ENCODE measurements at regions not wholly inside any gene's neighbourhood (a gene's known extent, or its start where the extent isn't known, plus 50 kb on each side); places are given as distances from the start of the nearest gene placed in this dataset.

GRCh38 chr10:131492211-131492857 is 180.8 kb upstream of the TCERG1L start:
- no peak for DNase-seq

- no peak for DNase-seq
These were observed 181.9 kb upstream of the TCERG1L start for GRCh38 chr10:131493432-131493831.

- no peak for DNase-seq
These were observed 182.9 kb upstream of the TCERG1L start for GRCh38 chr10:131494451-131494850.

GRCh38 chr10:131495224-131495623 is 183.7 kb upstream of the TCERG1L start:
- DNase-seq = no peak

GRCh38 chr10:131495892-131496291 is 184.4 kb upstream of the TCERG1L start:
- DNase-seq = no peak

- DNase-seq = no peak
These were observed 185.0 kb upstream of the TCERG1L start for GRCh38 chr10:131496351-131497052.

GRCh38 chr10:131499566-131499965 is 188.0 kb upstream of the TCERG1L start:
- no peak for DNase-seq

- no peak for DNase-seq
These were observed 188.7 kb upstream of the TCERG1L start for GRCh38 chr10:131500181-131500580.

- no peak for DNase-seq
These were observed 189.4 kb upstream of the TCERG1L start for GRCh38 chr10:131500892-131501291.

GRCh38 chr10:131503992-131504391 is 192.5 kb upstream of the TCERG1L start:
- no peak for DNase-seq

GRCh38 chr10:131511391-131511790 is 199.9 kb upstream of the TCERG1L start:
- DNase-seq = no peak

GRCh38 chr10:131512852-131513251 is 201.3 kb upstream of the TCERG1L start:
- no peak for DNase-seq

GRCh38 chr10:131513445-131513844 is 201.9 kb upstream of the TCERG1L start:
- DNase-seq = no peak

- DNase-seq = no peak
These were observed 202.4 kb upstream of the TCERG1L start for GRCh38 chr10:131513901-131514300.

GRCh38 chr10:131514454-131514853 is 202.9 kb upstream of the TCERG1L start:
- DNase-seq = no peak

GRCh38 chr10:131516285-131516684 is 204.8 kb upstream of the TCERG1L start:
- DNase-seq = no peak

GRCh38 chr10:131517781-131518180 is 206.3 kb upstream of the TCERG1L start:
- no peak for DNase-seq

- DNase-seq = no peak
These were observed 208.4 kb upstream of the TCERG1L start for GRCh38 chr10:131519723-131520605.

- no peak for DNase-seq
These were observed 220.0 kb upstream of the TCERG1L start for GRCh38 chr10:131531265-131532190.

- DNase-seq = no peak
These were observed 220.8 kb upstream of the TCERG1L start for GRCh38 chr10:131532291-131532690.

GRCh38 chr10:131532745-131533341 is 221.3 kb upstream of the TCERG1L start:
- no peak for DNase-seq
